ENCODE measurements at regions not wholly inside any gene's neighbourhood (a gene's known extent, or its start where the extent isn't known, plus 50 kb on each side); places are given as distances from the start of the nearest gene placed in this dataset.
"Not testable (repeated sequence)": the region's sequence is repeated elsewhere in the genome, so short reads cannot be mapped to it uniquely, and the experiment has no call there.

GRCh38 chr3:81823086-81823485 lies 61.6 kb upstream of the GBE1 start:
- no peak overlapping the region for H3K4me3 ChIP-seq (ENCODE audit: control insufficient read depth, low read depth, low read length)
- no peak for TF ChIP-seq CTCF (conservative IDR thresholded peaks at IDR 0.05; ENCODE audit: control insufficient read depth, insufficient read depth, low read depth, low read length)
- no peak for DNase-seq (ENCODE audit: low read depth)

GRCh38 chr3:81816473-81817250 lies 55.2 kb upstream of the GBE1 start:
- H3K4me3 ChIP-seq (ENCODE audit: control insufficient read depth, low read depth, low read length) = no peak overlapping the region
- DNase-seq (ENCODE audit: low read depth) = peak; percentile 75
- TF ChIP-seq CTCF (conservative IDR thresholded peaks at IDR 0.05; ENCODE audit: control insufficient read depth, insufficient read depth, low read depth, low read length) = no peak

- not testable (repeated sequence) for H3K4me3 ChIP-seq (ENCODE audit: control insufficient read depth, low read depth, low read length); DNase-seq (ENCODE audit: low read depth)
Measured at GRCh38 chr3:81812098-81812497, 50.7 kb upstream of the GBE1 start.

Measured in fibroblast of mammary gland (primary cell).